Caco-2 (cell line): ENCODE measurements at regions not wholly inside any gene's neighbourhood (a gene's known extent, or its start where the extent isn't known, plus 50 kb on each side); places are given as distances from the start of the nearest gene placed in this dataset.

Experiments used
- BruUV-seq: library from RNA; stranded (reverse); fragments of 400-500 nt; replicated peaks from 2 replicates; lab custom pipeline; 2021; lab: Mats Ljungman, UMichigan
- CTCF ChIA-PET: fragments of 300-600 bp; sonication (Branson Sonifier 250); formaldehyde crosslinking; loops from one replicate; lab custom pipeline; 2022; ENCODE audit warnings: antibody characterized with exemption; lab: Charles Lee
- POLR2A ChIA-PET: fragments of 300-600 bp; sonication (Branson Sonifier 250); formaldehyde crosslinking; loops from one replicate; lab custom pipeline; 2022; ENCODE audit warnings: antibody characterized with exemption; lab: Charles Lee
- DNase-seq, 2 experiments: peaks; one replicate each; pipeline versions ENCODE4 v3.0.0 to v3.0.0-alpha.2; 2020 to 2022
- H3K27me3 ChIP-seq: replicated peaks from 2 replicates; pipeline ENCODE4 v1.6.0; 2011; ENCODE audit warnings: low read length; ENCODE audit not compliant: control insufficient read depth, insufficient read depth
- H3K36me3 ChIP-seq: 2 replicates; pipeline ENCODE4 v1.5.1; 2011; ENCODE audit warnings: low read length; ENCODE audit not compliant: control insufficient read depth, insufficient read depth
- H3K4me1 ChIP-seq: fragments of 250-450 bp; sonication (Bioruptor Pico); 2 replicates; pipeline ENCODE4 v1.5.1; 2020; ENCODE audit warnings: mild to moderate bottlenecking
- H3K4me3 ChIP-seq: 2 replicates; pipeline ENCODE4 v1.5.1; 2011; ENCODE audit warnings: low read depth, mild to moderate bottlenecking, control low read depth, low read length
- H3K9me3 ChIP-seq: fragments of 250-450 bp; sonication (Bioruptor Pico); 2 replicates; pipeline ENCODE4 v1.5.1; 2020; ENCODE audit warnings: mild to moderate bottlenecking, moderate library complexity
- H3K27ac Mint-ChIP-seq: one replicate; pipeline ENCODE4 v1.8.0; 2022; ENCODE audit warnings: mixed read lengths; ENCODE audit not compliant: unreplicated experiment
- H3K27me3 Mint-ChIP-seq: one replicate; pipeline ENCODE4 v1.8.0; 2022; ENCODE audit warnings: mixed read lengths; ENCODE audit not compliant: insufficient read depth, unreplicated experiment
- H3K36me3 Mint-ChIP-seq: one replicate; pipeline ENCODE4 v1.8.0; 2022; ENCODE audit warnings: mild to moderate bottlenecking, mixed read lengths; ENCODE audit not compliant: insufficient read depth, unreplicated experiment
- H3K4me1 Mint-ChIP-seq: one replicate; pipeline ENCODE4 v1.8.0; 2022; ENCODE audit warnings: low read depth, mixed read lengths; ENCODE audit not compliant: unreplicated experiment
- H3K4me3 Mint-ChIP-seq: one replicate; pipeline ENCODE4 v1.8.0; 2022; ENCODE audit warnings: mild to moderate bottlenecking, moderate library complexity, mixed read lengths; ENCODE audit not compliant: unreplicated experiment
- H3K9me3 Mint-ChIP-seq: one replicate; pipeline ENCODE4 v1.8.0; 2022; ENCODE audit warnings: mixed read lengths; ENCODE audit not compliant: unreplicated experiment
- intact Hi-C: fragments of 100-400 bp; cut with micrococcal nuclease; formaldehyde crosslinking; loops from one replicate; pipeline ENCODE4 v1.10.0; 2022; ENCODE audit not compliant: unreplicated experiment
- TF ChIP-seq, protein P1 (sequence below), 2 experiments: fragments of 200-600 bp in 1 of 2; IDR thresholded peaks; 1 replicate in 1 of 2; 2 replicates in 1 of 2; pipeline versions ENCODE4 v1.5.1 to v1.8.0; 2011 to 2022; ENCODE audit warnings: antibody characterized with exemption in 1 of 2, control low read depth in 1 of 2, inconsistent platforms in 1 of 2, low read depth in 1 of 2, low read length in 1 of 2, mild to moderate bottlenecking in 1 of 2, moderate library complexity in 1 of 2; ENCODE audit not compliant: insufficient read depth in 1 of 2, severe bottlenecking in 1 of 2, unreplicated experiment in 1 of 2

DNA sequence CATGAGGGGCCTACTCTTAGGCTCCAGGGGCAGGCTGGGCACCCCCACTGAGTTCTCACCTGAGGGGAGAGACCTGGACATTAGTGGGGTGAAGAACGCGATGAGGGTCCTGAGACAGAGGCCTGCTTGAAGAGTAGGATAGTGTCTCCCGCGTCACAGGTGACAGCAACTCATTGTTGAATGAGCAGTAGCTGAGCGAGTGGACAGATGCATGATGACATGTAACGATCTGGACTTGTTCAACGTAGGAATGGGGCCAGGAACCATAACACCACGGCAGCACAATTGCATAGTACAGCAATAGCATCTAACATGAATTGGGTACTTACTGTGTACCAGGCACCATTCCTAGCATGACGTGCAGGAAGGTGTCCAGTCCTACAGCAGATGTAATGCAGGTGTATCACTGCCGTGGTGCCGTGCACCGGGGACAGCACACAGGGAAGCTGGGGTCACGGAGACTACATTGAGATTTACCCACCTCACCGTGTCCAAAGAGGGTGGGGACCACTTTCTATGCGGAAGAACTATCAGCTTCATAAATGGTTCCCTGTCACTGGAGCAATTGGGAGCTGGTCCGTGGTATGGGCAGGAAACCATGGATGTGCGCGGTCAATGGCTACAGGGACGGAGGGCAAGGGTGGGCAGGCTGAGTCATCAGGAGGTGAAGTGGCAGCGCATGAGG lies 1019.1 kb downstream of the TBC1D22A start:
- no peak overlapping the region for H3K4me3 Mint-ChIP-seq
- H3K27me3 ChIP-seq = no peaks in the 10 kb centered on the region
- DNase-seq = no peak
- intact Hi-C loops = no loop called here
- peaks cover 6% of the 10 kb centered on the region for H3K36me3 Mint-ChIP-seq
- BruUV-seq = no TSS peak
- no peaks in the 10 kb centered on the region for H3K4me1 ChIP-seq
- no peaks in the 10 kb centered on the region for H3K9me3 Mint-ChIP-seq
- H3K27ac Mint-ChIP-seq = no peak overlapping the region
- H3K36me3 ChIP-seq = no peaks in the 10 kb centered on the region; the same call in 1 of the 2 replicates
- H3K4me3 ChIP-seq = no peak overlapping the region
- TF ChIP-seq, protein P1, sequence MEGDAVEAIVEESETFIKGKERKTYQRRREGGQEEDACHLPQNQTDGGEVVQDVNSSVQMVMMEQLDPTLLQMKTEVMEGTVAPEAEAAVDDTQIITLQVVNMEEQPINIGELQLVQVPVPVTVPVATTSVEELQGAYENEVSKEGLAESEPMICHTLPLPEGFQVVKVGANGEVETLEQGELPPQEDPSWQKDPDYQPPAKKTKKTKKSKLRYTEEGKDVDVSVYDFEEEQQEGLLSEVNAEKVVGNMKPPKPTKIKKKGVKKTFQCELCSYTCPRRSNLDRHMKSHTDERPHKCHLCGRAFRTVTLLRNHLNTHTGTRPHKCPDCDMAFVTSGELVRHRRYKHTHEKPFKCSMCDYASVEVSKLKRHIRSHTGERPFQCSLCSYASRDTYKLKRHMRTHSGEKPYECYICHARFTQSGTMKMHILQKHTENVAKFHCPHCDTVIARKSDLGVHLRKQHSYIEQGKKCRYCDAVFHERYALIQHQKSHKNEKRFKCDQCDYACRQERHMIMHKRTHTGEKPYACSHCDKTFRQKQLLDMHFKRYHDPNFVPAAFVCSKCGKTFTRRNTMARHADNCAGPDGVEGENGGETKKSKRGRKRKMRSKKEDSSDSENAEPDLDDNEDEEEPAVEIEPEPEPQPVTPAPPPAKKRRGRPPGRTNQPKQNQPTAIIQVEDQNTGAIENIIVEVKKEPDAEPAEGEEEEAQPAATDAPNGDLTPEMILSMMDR (IDR thresholded peaks at IDR 0.05; ENCODE audit: insufficient read depth in 1 of 2, low read depth in 1 of 2, low read length in 1 of 2, severe bottlenecking in 1 of 2, unreplicated experiment in 1 of 2) = no peak
- no peaks in the 10 kb centered on the region for H3K9me3 ChIP-seq
- no peaks in the 10 kb centered on the region for H3K4me1 Mint-ChIP-seq
- ChIA-PET POLR2A (no interaction called here), CTCF (no interaction called here)
- H3K27me3 Mint-ChIP-seq = no peaks in the 10 kb centered on the region

DNA sequence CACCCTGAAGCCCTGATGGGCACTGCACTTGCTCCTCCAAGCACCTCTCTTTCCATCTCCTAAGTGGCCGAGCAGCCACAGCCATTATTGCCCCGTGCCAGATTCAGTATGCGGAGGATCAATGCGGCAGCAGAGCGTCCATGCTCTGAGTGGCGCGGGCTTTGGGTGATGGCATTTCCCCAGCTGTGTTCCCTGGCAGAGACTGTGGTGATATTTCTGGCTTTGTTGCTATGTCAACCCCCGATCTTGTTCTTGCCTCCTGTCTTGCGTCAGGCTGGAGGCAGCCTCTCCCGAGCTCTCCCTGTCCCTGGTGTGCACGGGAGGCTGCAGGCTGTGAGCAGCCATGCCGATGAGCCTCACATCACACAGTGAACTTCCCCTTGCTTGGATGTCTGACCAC lies 1018.6 kb downstream of the TBC1D22A start:
- no peaks in the 10 kb centered on the region for H3K9me3 Mint-ChIP-seq
- intact Hi-C loops = no loop called here
- no peak for DNase-seq
- H3K4me1 Mint-ChIP-seq = no peaks in the 10 kb centered on the region
- TF ChIP-seq, protein P1 (IDR thresholded peaks at IDR 0.05; ENCODE audit: insufficient read depth in 1 of 2, low read depth in 1 of 2, low read length in 1 of 2, severe bottlenecking in 1 of 2, unreplicated experiment in 1 of 2) = no peak
- H3K27ac Mint-ChIP-seq = no peak overlapping the region
- H3K4me3 Mint-ChIP-seq = no peak overlapping the region
- H3K27me3 Mint-ChIP-seq = no peaks in the 10 kb centered on the region
- peaks cover 6% of the 10 kb centered on the region for H3K36me3 Mint-ChIP-seq
- no peaks in the 10 kb centered on the region for H3K4me1 ChIP-seq
- no peak overlapping the region for H3K4me3 ChIP-seq
- no peaks in the 10 kb centered on the region for H3K27me3 ChIP-seq
- no peaks in the 10 kb centered on the region for H3K9me3 ChIP-seq
- no peaks in the 10 kb centered on the region; the same call in 1 of the 2 replicates for H3K36me3 ChIP-seq
- ChIA-PET CTCF (no interaction called here), POLR2A (no interaction called here)
- no TSS peak for BruUV-seq

DNA sequence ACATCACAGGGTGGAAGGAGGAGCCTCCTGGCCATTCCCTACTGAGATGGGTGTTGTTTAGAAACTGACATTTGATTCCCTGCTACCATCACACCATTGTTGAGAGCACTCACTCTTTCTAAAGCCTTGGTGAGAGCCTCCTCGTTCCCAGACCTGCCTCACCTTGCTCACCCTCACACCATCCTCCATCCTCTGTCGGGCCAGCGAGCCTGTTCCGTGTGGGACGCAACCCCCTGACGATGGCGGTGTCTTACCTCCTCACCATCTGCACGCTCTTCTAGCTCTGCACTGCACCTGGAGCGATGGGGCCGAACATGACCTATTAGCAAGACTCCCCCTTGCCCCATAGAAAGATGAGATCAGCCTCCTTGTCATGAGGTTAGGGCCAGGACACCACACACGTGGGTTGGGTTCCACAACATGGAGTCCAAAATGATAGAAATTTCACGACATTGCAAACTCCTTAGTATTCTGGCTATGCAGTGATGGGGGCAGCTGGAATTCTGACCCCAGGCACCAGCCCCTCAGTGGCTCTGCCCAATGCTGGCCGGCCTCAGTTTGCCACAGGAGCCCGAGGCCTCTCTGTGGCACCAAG lies 1017.9 kb downstream of the TBC1D22A start:
- Mint-ChIP-seq H3K27me3 (no peaks in the 10 kb centered on the region), H3K9me3 (no peaks in the 10 kb centered on the region)

More for the DNA sequence above, 1017.9 kb downstream of the TBC1D22A start:
- Mint-ChIP-seq H3K36me3 (peaks cover 6% of the 10 kb centered on the region), H3K27ac (no peak overlapping the region), H3K4me1 (no peaks in the 10 kb centered on the region), H3K4me3 (no peak overlapping the region)
- ChIA-PET CTCF (no interaction called here), POLR2A (no interaction called here)
- Histone ChIP-seq H3K36me3 (no peaks in the 10 kb centered on the region; the same call in 1 of the 2 replicates), H3K27me3 (no peaks in the 10 kb centered on the region), H3K4me3 (no peak overlapping the region), H3K4me1 (no peaks in the 10 kb centered on the region), H3K9me3 (no peaks in the 10 kb centered on the region)
- intact Hi-C loops = no loop called here
- BruUV-seq = no TSS peak
- TF ChIP-seq, protein P1 (IDR thresholded peaks at IDR 0.05; ENCODE audit: insufficient read depth in 1 of 2, low read depth in 1 of 2, low read length in 1 of 2, severe bottlenecking in 1 of 2, unreplicated experiment in 1 of 2) = no peak
- DNase-seq = no peak
